Right atrium auricular region (tissue), 2 donors: ENCODE measurements at regions not wholly inside any gene's neighbourhood (a gene's known extent, or its start where the extent isn't known, plus 50 kb on each side); places are given as distances from the start of the nearest gene placed in this dataset.

Experiments used
- DNase-seq: peaks from one replicate; pipeline ENCODE4 v3.0.0-alpha.2; 2019; ENCODE audit warnings: low spot score
- H3K27ac ChIP-seq, 2 donors: fragments of 200-600 bp; sonication (generic); 1 replicate in 1 of 2; 2 replicates in 1 of 2; pipeline ENCODE4 v1.5.1; 2016 to 2019
- H3K27me3 ChIP-seq, 2 donors: fragments of 200-600 bp; sonication (generic); one replicate each; pipeline versions ENCODE4 v1.5.1 to v1.6.0; 2017 to 2019
- H3K36me3 ChIP-seq: fragments of 200-600 bp; sonication (generic); one replicate; pipeline ENCODE4 v1.5.1; 2016
- H3K4me1 ChIP-seq, 2 donors: fragments of 200-600 bp; sonication (generic); one replicate each; pipeline versions ENCODE4 v1.5.1 to v1.6.0; 2017 to 2019
- H3K4me3 ChIP-seq, 2 donors: fragments of 200-600 bp; sonication (generic); 1 replicate in 1 of 2; 2 replicates in 1 of 2; pipeline ENCODE4 v1.5.1; 2017 to 2019; ENCODE audit warnings: mild to moderate bottlenecking in 1 of 2, moderate library complexity in 1 of 2
- H3K9me3 ChIP-seq, 2 donors: fragments of 200-600 bp; sonication (generic); one replicate each; pipeline ENCODE4 v1.5.1; 2019
- CTCF ChIP-seq, 2 donors: fragments of 200-600 bp; sonication (generic); IDR thresholded peaks; one replicate each; pipeline ENCODE4 v1.5.1; 2019; ENCODE audit warnings: antibody characterized with exemption in 2 of 2

- Histone ChIP-seq H3K9me3 (peaks cover 0 to 5% of the 10 kb centered on the region in 2 donors), H3K27ac (no peak overlapping the region), H3K4me1 (no peaks in the 10 kb centered on the region), H3K4me3 (no peak overlapping the region), H3K36me3 (no peaks in the 10 kb centered on the region), H3K27me3 (no peaks in the 10 kb centered on the region)
- no peak for DNase-seq
- TF ChIP-seq CTCF (IDR thresholded peaks at IDR 0.05), result no peak
Observed at GRCh38 chr3:82509106-82509842, 747.8 kb upstream of the GBE1 start.

GRCh38 chr3:82506204-82506603, 744.8 kb upstream of the GBE1 start:
- no peaks in the 10 kb centered on the region for H3K27me3 ChIP-seq
- no peak overlapping the region for H3K4me3 ChIP-seq
- peaks cover 0 to 5% of the 10 kb centered on the region in 2 donors for H3K9me3 ChIP-seq
- no peak for DNase-seq
- no peak for TF ChIP-seq CTCF (IDR thresholded peaks at IDR 0.05)
- no peak overlapping the region for H3K27ac ChIP-seq
- no peaks in the 10 kb centered on the region for H3K36me3 ChIP-seq
- no peaks in the 10 kb centered on the region for H3K4me1 ChIP-seq

- TF ChIP-seq CTCF (IDR thresholded peaks at IDR 0.05), result no peak
- Histone ChIP-seq H3K4me3 (no peak overlapping the region), H3K27me3 (no peaks in the 10 kb centered on the region), H3K9me3 (peaks cover 0 to 5% of the 10 kb centered on the region in 2 donors), H3K36me3 (no peaks in the 10 kb centered on the region), H3K4me1 (no peaks in the 10 kb centered on the region), H3K27ac (no peak overlapping the region)
- DNase-seq, result no peak
Observed at GRCh38 chr3:82505079-82505756, 743.8 kb upstream of the GBE1 start.

- H3K9me3 ChIP-seq, result no peaks in the 10 kb centered on the region
Observed at GRCh38 chr3:82498186-82498585, 736.7 kb upstream of the GBE1 start.

GRCh38 chr3:82496890-82497560, 735.6 kb upstream of the GBE1 start:
- H3K4me3 ChIP-seq, result no peak overlapping the region
- no peaks in the 10 kb centered on the region for H3K36me3 ChIP-seq
- no peak for TF ChIP-seq CTCF (IDR thresholded peaks at IDR 0.05)
- no peak for DNase-seq
- H3K9me3 ChIP-seq, result no peaks in the 10 kb centered on the region
- H3K27ac ChIP-seq, result no peak overlapping the region
- H3K27me3 ChIP-seq, result no peaks in the 10 kb centered on the region
- no peaks in the 10 kb centered on the region for H3K4me1 ChIP-seq

More at GRCh38 chr3:82498186-82498585, 736.7 kb upstream of the GBE1 start:
- Histone ChIP-seq H3K4me1 (no peaks in the 10 kb centered on the region), H3K27me3 (no peaks in the 10 kb centered on the region), H3K36me3 (no peaks in the 10 kb centered on the region), H3K4me3 (no peak overlapping the region), H3K27ac (no peak overlapping the region)
- TF ChIP-seq CTCF (IDR thresholded peaks at IDR 0.05), result no peak
- DNase-seq, result no peak
